IMR-90 (cell line): ENCODE measurements at regions not wholly inside any gene's neighbourhood (a gene's known extent, or its start where the extent isn't known, plus 50 kb on each side); places are given as distances from the start of the nearest gene placed in this dataset.

ENCODE experiments used
- ATAC-seq: fragments of 200-7000 bp; cut with Tn5 transposase; 2 replicates; pipeline ENCODE4 v1.9.1; 2020; ENCODE audit warnings: low read depth, mild to moderate bottlenecking, moderate library complexity
- BruUV-seq: library from RNA; stranded (reverse); fragments of 400-500 nt; replicated peaks from 2 replicates; lab custom pipeline; 2021; lab: Mats Ljungman, UMichigan
- CTCF ChIA-PET: fragments of 300-600 bp; formaldehyde crosslinking; extraction: SDS; loops from one replicate; lab custom pipeline; 2021; ENCODE audit warnings: antibody characterized with exemption; lab: Yijun Ruan, JAX
- POLR2A ChIA-PET: fragments of 300-600 bp; sonication (Branson Sonifier 250); formaldehyde crosslinking; loops from one replicate; lab custom pipeline; 2022; ENCODE audit warnings: antibody characterized with exemption; ENCODE audit not compliant: unreplicated experiment; lab: Charles Lee
- DNase-seq: peaks from one replicate; pipeline ENCODE4 v3.0.0; 2013
- H2AFZ ChIP-seq: replicated peaks from 2 replicates; pipeline ENCODE3; 2013; ENCODE audit warnings: low read length, mild to moderate bottlenecking; ENCODE audit not compliant: poor library complexity
- H2AK5ac ChIP-seq: 2 replicates; pipeline ENCODE4 v1.6.1; 2013; ENCODE audit warnings: low read depth, low read length, inconsistent platforms
- H2AK9ac ChIP-seq: replicated peaks from 2 replicates; pipeline ENCODE3; 2013; ENCODE audit warnings: mild to moderate bottlenecking, low read depth, low read length, moderate library complexity; ENCODE audit not compliant: poor library complexity
- H2BK120ac ChIP-seq: 2 replicates; pipeline ENCODE4 v1.6.1; 2013; ENCODE audit warnings: low read depth, low read length, inconsistent platforms
- H2BK15ac ChIP-seq: 3 replicates; pipeline ENCODE4 v1.6.1; 2013; ENCODE audit warnings: low read depth, low read length, inconsistent platforms
- H2BK20ac ChIP-seq: 2 replicates; pipeline ENCODE4 v1.6.1; 2013; ENCODE audit warnings: low read depth, mild to moderate bottlenecking, inconsistent platforms, low read length, moderate library complexity
- H2BK5ac ChIP-seq: 2 replicates; pipeline ENCODE4 v1.6.1; 2013; ENCODE audit warnings: mild to moderate bottlenecking, low read depth, low read length, inconsistent platforms; ENCODE audit not compliant: poor library complexity, severe bottlenecking
- H3K14ac ChIP-seq: replicated peaks from 2 replicates; pipeline ENCODE4 v1.6.1; 2013; ENCODE audit warnings: low read depth, low read length, inconsistent platforms
- H3K18ac ChIP-seq: 2 replicates; pipeline ENCODE4 v1.6.1; 2013; ENCODE audit warnings: low read depth, low read length, control low read depth
- H3K23ac ChIP-seq: 2 replicates; pipeline ENCODE4 v1.6.1; 2013; ENCODE audit warnings: low read depth, low read length, inconsistent platforms
- H3K27ac ChIP-seq: 2 replicates; pipeline ENCODE4 v1.5.1; 2013; ENCODE audit warnings: mild to moderate bottlenecking, control low read depth, low read length; ENCODE audit not compliant: insufficient read depth
- H3K27me3 ChIP-seq: 2 replicates; pipeline ENCODE4 v1.6.1; 2013; ENCODE audit warnings: low read length; ENCODE audit not compliant: control insufficient read depth, insufficient read depth
- H3K36me3 ChIP-seq: 2 replicates; pipeline ENCODE4 v1.6.1; 2013; ENCODE audit warnings: low read length, mixed read lengths; ENCODE audit not compliant: control insufficient read depth, insufficient read depth
- H3K4ac ChIP-seq: 2 replicates; pipeline ENCODE4 v1.6.1; 2013; ENCODE audit warnings: low read depth, low read length, inconsistent platforms
- H3K4me1 ChIP-seq: 2 replicates; pipeline ENCODE4 v1.6.1; 2013; ENCODE audit warnings: low read length, mixed read lengths; ENCODE audit not compliant: control insufficient read depth, insufficient read depth
- H3K4me2 ChIP-seq: 2 replicates; pipeline ENCODE4 v1.6.1; 2013; ENCODE audit warnings: low read depth, mild to moderate bottlenecking, control low read depth, low read length, moderate library complexity
- H3K4me3 ChIP-seq: 2 replicates; pipeline ENCODE4 v1.5.1; 2013; ENCODE audit warnings: low read depth, mild to moderate bottlenecking, control low read depth, low read length, moderate library complexity; ENCODE audit not compliant: insufficient read depth
- H3K56ac ChIP-seq: 2 replicates; pipeline ENCODE4 v1.6.1; 2013; ENCODE audit warnings: low read length, inconsistent platforms; ENCODE audit not compliant: insufficient read depth; ENCODE audit errors: extremely low read depth
- H3K79me1 ChIP-seq, 2 experiments: 2 replicates each; pipeline ENCODE4 v1.6.1; 2013; ENCODE audit warnings: low read length in 2 of 2, inconsistent platforms in 1 of 2, low read depth in 1 of 2
- H3K9ac ChIP-seq: 2 replicates; pipeline ENCODE4 v1.6.1; 2013; ENCODE audit warnings: low read depth, low read length, control low read depth
- H3K9me1 ChIP-seq: 2 replicates; pipeline ENCODE4 v1.6.1; 2013; ENCODE audit warnings: low read length, inconsistent platforms; ENCODE audit not compliant: insufficient read depth
- H3K9me3 ChIP-seq: 2 replicates; pipeline ENCODE4 v1.6.1; 2013; ENCODE audit warnings: low read length; ENCODE audit not compliant: control insufficient read depth, insufficient read depth
- H4K20me1 ChIP-seq: 2 replicates; pipeline ENCODE4 v1.6.1; 2013; ENCODE audit warnings: low read length, inconsistent platforms; ENCODE audit not compliant: insufficient read depth
- H4K5ac ChIP-seq: 2 replicates; pipeline ENCODE4 v1.6.1; 2013; ENCODE audit warnings: mild to moderate bottlenecking, low read depth, low read length, control low read depth
- H4K8ac ChIP-seq, 2 experiments: 2 replicates each; pipeline ENCODE4 v1.6.1; 2013; ENCODE audit warnings: low read depth in 2 of 2, low read length in 2 of 2, control low read depth in 1 of 2, inconsistent platforms in 1 of 2
- H4K91ac ChIP-seq: 2 replicates; pipeline ENCODE4 v1.6.1; 2013; ENCODE audit warnings: low read depth, low read length, inconsistent platforms; ENCODE audit not compliant: insufficient read depth
- CEBPB ChIP-seq: IDR thresholded peaks from 2 replicates; pipeline ENCODE4 v1.6.1; 2012; ENCODE audit warnings: low read depth, low read length, improper control_type of control experiment
- CHD1 ChIP-seq: IDR thresholded peaks from 2 replicates; pipeline ENCODE4 v1.6.1; 2012; ENCODE audit warnings: low read depth, low read length, improper control_type of control experiment
- ELK1 ChIP-seq: fragments of 150-350 bp; IDR thresholded peaks from 2 replicates; pipeline ENCODE4 v1.6.1; 2016; ENCODE audit warnings: low read depth, mild to moderate bottlenecking, low read length, moderate library complexity, borderline replicate concordance
- FOS ChIP-seq: fragments of 150-350 bp; IDR thresholded peaks from 2 replicates; pipeline ENCODE4 v1.6.1; 2016; ENCODE audit warnings: low read depth, low read length
- MAFK ChIP-seq: IDR thresholded peaks from 2 replicates; pipeline ENCODE4 v1.6.1; 2012; ENCODE audit warnings: low read depth, low read length, improper control_type of control experiment
- MAZ ChIP-seq: IDR thresholded peaks from 2 replicates; pipeline ENCODE4 v1.6.1; 2012; ENCODE audit warnings: low read depth, mild to moderate bottlenecking, low read length, improper control_type of control experiment, moderate library complexity, borderline replicate concordance
- MXI1 ChIP-seq: IDR thresholded peaks from 2 replicates; pipeline ENCODE4 v1.6.1; 2012; ENCODE audit warnings: low read depth, mild to moderate bottlenecking, low read length, moderate library complexity, borderline replicate concordance
- NFE2L2 ChIP-seq: fragments of 150-350 bp; IDR thresholded peaks from 2 replicates; pipeline ENCODE4 v1.6.1; 2016; ENCODE audit warnings: low read depth, mild to moderate bottlenecking, low read length
- RCOR1 ChIP-seq: IDR thresholded peaks from 2 replicates; pipeline ENCODE4 v1.6.1; 2012; ENCODE audit warnings: mild to moderate bottlenecking, low read length, improper control_type of control experiment; ENCODE audit not compliant: insufficient replicate concordance
- RFX5 ChIP-seq: IDR thresholded peaks from 2 replicates; pipeline ENCODE4 v1.8.0; 2012; ENCODE audit warnings: low read depth, mild to moderate bottlenecking, low read length, moderate library complexity
- SMC3 ChIP-seq: fragments of 150-350 bp; IDR thresholded peaks from 2 replicates; pipeline ENCODE4 v1.6.1; 2016; ENCODE audit warnings: low read depth, mild to moderate bottlenecking, antibody characterized with exemption, low read length, moderate library complexity
- WGBS, 2 experiments: methylation state at CpG; one replicate each; pipeline versions ENCODE4 v1.1.5 to v1.1.7; 2013; ENCODE audit warnings: missing lambda C conversion rate in 2 of 2; ENCODE audit not compliant: insufficient read length in 1 of 2; ENCODE audit errors: extremely low coverage in 2 of 2; 5-methylcytosine and 5-hydroxymethylcytosine counted together
- dilution Hi-C: fragments of 300-500 bp; cut with HindIII; formaldehyde crosslinking; loops from one replicate; pipeline ENCODE4 v1.14.3; 2018; ENCODE audit warnings: low sequenced_read_pairs; ENCODE audit not compliant: unreplicated experiment
- in situ Hi-C: fragments of 300-500 bp; cut with MboI; formaldehyde crosslinking; loops from 3 replicates; pipeline ENCODE4 v1.14.3; 2019; ENCODE audit warnings: low sequenced_read_pairs, inconsistent platforms, mixed read lengths
- intact Hi-C: fragments of 100-400 bp; cut with micrococcal nuclease; formaldehyde crosslinking; loops from 2 replicates; pipeline ENCODE4 v1.10.0; 2022
- TF ChIP-seq, protein P1 (sequence below): conservative IDR thresholded peaks from 2 replicates; pipeline ENCODE4 v1.5.1; 2012; ENCODE audit warnings: mild to moderate bottlenecking, low read depth, low read length, improper control_type of control experiment

GRCh38 chr2:238698451-238699306, 149.2 kb upstream of the TWIST2 start:
- CTCF ChIA-PET: interaction anchor here (1.0 kb wide), 1 partner anchor 24 kb away, joined by 3 read pairs; no protein-coding TSS in a partner anchor
- Histone ChIP-seq H3K9ac (no peak overlapping the region), H3K4me2 (no peak overlapping the region), H3K9me3 (no peaks in the 10 kb centered on the region), H4K91ac (no peak overlapping the region), H3K79me1 (no peaks in the 10 kb centered on the region), H3K36me3 (no peaks in the 10 kb centered on the region), H2BK5ac (no peak overlapping the region), H3K4me1 (peaks cover 8% of the 10 kb centered on the region; the same call in 1 of the 2 replicates), H3K18ac (no peak overlapping the region), H3K23ac (no peak overlapping the region), H4K5ac (no peak overlapping the region), H2AK9ac (no peak overlapping the region), H3K27me3 (no peaks in the 10 kb centered on the region; the same call in 1 of the 2 replicates), H2BK20ac (no peak overlapping the region), H3K27ac (no peak overlapping the region), H3K14ac (no peak overlapping the region), H2BK120ac (no peak overlapping the region), H2AFZ (no peak overlapping the region), H4K20me1 (no peaks in the 10 kb centered on the region), H3K4ac (no peak overlapping the region), H3K9me1 (peaks cover 8% of the 10 kb centered on the region; the same call in 1 of the 2 replicates), H2AK5ac (no peak overlapping the region), H4K8ac (no peak overlapping the region), H3K56ac (no peak overlapping the region), H3K4me3 (no peak overlapping the region), H2BK15ac (no peak overlapping the region)
- no peak for DNase-seq
- WGBS, 2 experiments: 80% methylated on average over 3 of the region's 20 CpGs; no CpG with 5 or more reads in 1 of the 2 experiments
- intact Hi-C loops (no loop called here), dilution Hi-C loops (no loop called here), in situ Hi-C loops (no loop called here)
- POLR2A ChIA-PET: no interaction called here
- no TSS peak for BruUV-seq
- no peak for TF ChIP-seq RCOR1
- TF ChIP-seq CHD1: no peak
- TF ChIP-seq NFE2L2: no peak
- TF ChIP-seq, protein P1, sequence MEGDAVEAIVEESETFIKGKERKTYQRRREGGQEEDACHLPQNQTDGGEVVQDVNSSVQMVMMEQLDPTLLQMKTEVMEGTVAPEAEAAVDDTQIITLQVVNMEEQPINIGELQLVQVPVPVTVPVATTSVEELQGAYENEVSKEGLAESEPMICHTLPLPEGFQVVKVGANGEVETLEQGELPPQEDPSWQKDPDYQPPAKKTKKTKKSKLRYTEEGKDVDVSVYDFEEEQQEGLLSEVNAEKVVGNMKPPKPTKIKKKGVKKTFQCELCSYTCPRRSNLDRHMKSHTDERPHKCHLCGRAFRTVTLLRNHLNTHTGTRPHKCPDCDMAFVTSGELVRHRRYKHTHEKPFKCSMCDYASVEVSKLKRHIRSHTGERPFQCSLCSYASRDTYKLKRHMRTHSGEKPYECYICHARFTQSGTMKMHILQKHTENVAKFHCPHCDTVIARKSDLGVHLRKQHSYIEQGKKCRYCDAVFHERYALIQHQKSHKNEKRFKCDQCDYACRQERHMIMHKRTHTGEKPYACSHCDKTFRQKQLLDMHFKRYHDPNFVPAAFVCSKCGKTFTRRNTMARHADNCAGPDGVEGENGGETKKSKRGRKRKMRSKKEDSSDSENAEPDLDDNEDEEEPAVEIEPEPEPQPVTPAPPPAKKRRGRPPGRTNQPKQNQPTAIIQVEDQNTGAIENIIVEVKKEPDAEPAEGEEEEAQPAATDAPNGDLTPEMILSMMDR: no peak
- no peak for TF ChIP-seq RFX5
- no peak for TF ChIP-seq MAZ
- no peak for TF ChIP-seq FOS
- no peak for TF ChIP-seq ELK1
- no peak for TF ChIP-seq MXI1
- no peak for TF ChIP-seq SMC3
- TF ChIP-seq CEBPB: no peak
- TF ChIP-seq MAFK: no peak
- no peak for ATAC-seq
